GM12872 (cell line): ENCODE measurements at regions not wholly inside any gene's neighbourhood (a gene's known extent, or its start where the extent isn't known, plus 50 kb on each side); places are given as distances from the start of the nearest gene placed in this dataset.

Experiments used
- TF ChIP-seq, protein P1 (sequence below): IDR thresholded peaks from 3 replicates; pipeline ENCODE4 v1.5.1; 2011; ENCODE audit warnings: low read depth, mild to moderate bottlenecking, low read length, moderate library complexity; ENCODE audit not compliant: insufficient read depth

DNA sequence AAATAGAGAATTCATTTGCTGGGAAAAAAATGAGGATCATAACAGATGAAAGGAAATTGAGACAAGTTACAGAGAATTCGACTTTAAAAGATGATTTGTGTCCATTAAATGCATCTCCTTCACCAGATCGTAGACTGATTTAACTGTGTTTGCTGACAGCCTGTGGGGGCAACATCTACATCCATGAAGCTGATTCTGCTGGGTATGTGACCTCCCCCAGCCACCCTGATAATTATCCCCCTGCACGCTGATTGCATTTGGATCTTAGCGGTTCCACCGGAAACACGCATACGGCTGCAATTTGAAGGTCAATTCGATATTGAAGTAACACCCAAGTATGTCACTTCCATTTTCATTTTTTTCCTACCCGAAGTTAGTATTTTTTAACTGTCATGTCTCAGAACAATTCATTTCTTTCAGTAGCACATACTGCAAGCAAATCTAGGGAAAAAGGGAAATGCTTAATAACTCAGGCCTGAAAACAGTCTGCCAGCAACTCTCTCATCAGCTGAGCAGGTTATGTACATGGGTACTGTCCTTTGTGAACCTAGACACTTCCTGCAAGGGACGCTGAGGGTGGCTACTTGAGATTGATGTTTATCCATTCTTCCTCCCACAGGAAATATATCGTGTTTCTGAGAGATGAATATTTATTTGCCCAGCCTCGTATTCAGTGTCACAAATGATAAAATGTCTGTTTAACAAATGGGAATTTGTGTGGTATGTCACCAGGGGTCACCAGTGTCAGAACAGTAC, 134.9 kb downstream of the ZNF22 start:
- TF ChIP-seq, protein P1, sequence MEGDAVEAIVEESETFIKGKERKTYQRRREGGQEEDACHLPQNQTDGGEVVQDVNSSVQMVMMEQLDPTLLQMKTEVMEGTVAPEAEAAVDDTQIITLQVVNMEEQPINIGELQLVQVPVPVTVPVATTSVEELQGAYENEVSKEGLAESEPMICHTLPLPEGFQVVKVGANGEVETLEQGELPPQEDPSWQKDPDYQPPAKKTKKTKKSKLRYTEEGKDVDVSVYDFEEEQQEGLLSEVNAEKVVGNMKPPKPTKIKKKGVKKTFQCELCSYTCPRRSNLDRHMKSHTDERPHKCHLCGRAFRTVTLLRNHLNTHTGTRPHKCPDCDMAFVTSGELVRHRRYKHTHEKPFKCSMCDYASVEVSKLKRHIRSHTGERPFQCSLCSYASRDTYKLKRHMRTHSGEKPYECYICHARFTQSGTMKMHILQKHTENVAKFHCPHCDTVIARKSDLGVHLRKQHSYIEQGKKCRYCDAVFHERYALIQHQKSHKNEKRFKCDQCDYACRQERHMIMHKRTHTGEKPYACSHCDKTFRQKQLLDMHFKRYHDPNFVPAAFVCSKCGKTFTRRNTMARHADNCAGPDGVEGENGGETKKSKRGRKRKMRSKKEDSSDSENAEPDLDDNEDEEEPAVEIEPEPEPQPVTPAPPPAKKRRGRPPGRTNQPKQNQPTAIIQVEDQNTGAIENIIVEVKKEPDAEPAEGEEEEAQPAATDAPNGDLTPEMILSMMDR: no peak

DNA sequence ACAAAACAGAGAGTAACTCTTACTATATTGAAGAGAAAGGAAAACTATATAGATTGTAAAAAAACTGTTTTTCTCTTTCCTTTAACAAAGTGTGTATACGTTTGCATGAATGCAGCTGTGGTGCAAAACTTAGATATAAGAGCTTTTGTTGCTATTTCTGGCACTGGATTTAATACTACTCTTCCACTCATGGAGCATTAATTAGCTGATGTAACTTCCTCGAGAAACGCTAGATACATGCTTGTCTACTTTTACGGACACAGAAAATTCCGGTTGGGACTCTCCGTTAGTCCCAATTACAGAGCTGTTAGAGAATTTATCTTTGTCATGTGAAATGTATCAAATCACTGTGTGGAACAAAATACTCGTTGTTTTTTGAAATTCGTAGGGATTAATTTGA, 135.5 kb downstream of the ZNF22 start:
- TF ChIP-seq, protein P1: no peak

DNA sequence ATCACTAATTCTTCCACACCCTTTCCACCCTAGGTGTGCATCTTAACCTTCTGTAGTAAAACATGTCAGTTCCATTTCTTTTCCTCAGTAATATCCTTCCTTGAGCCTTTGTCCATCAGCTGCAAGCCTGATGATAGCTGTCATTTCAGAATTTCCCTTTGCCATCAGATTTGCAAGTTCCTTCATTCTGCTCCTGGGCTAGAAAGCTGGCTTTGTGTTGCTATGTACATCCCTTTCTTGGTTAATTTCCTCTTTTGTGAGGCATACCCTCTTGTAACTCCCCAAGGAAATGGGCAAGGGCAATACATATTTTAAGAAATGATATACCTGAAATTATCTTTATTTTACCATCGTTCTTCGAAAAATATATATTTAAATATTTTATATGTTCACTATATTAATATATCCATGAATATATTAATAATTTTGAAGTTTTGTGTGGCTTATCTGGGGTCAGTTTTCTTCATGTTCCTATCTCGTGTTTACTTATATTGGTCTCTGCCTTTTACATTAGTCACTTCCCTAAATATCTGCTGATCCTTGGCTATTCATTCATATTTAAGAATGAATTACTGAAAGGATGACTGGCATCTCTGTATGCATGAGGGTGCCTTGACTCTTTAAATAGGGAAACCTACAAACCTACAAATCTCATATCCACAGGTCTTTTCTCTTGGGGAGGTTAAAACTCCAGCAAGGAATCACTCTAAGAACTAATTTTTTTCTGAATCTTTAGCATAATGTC, 143.8 kb downstream of the ZNF22 start:
- TF ChIP-seq, protein P1: no peak

DNA sequence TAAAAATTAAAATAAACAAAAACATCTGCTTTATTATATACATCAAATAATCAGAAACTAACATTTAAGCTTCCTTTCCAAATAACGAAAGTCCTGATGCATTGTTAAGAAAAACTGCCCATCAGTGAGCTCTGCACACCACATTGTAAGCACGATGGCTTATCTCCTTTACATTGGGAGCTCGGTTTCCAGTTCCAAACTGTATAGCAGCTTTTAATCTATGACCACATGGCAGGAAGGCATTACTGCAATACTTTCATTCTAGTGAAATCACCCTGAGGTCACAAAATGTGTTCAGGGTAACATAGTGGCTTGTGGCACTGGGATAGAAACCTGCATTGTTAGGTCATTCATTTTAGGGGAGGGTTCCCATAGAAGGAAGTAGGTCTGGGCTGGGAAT, 146.3 kb downstream of the ZNF22 start:
- TF ChIP-seq, protein P1: no peak

DNA sequence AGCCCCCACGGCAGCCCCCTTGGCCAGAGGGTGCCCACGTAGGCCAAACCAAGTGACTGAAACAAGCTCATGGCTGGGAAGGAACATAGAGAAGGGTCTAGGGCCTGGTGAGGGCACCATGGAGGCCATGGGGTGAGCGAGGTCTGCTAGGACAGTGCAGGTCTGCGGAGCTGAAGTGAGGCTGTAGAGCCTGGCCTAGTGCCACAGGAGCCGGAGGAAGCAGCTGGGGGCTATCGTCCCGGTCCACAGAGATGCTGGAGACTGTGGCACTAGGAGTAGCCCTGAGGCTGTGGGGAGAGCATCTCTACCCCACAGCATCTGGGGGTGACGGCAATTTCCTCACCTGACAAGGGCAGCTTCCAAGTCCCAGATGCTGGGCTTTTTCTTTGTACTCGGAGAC, 150.3 kb downstream of the ZNF22 start:
- TF ChIP-seq, protein P1: no peak

DNA sequence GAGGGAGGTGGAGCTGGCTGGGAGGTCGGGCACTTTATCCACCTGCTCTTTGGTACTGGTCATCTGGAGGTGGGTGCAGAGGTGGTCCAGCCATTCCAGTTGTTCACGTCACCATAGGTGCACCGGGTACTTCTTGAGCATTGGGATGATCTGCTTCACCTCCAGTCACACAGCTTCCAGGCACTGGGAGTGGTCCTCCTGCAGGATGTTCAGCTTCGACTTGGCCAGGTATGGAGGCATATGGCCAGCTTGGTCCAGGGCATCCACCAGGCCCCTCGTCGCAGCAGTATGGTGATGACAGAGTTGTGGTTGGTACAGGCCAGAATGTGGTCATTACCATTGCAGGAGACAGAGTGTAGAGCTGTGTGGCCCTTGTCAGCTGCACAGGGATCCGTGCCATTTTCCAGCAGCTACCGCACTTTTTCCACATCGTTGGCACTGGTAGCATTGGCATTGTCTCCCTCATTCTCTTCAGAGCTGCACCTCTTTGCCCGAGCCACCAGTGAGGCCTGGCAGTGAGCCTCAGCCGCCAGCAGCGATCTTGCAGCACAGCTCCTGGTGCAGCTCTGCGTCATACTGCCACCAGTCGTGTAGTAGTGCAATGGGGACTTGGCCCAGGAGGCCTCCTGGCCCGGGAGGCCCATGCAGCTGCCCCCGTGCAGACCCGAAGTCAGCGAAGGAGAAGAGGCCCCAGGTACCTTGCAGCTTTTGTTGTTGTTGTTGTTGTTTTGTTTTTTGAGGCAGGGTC, 150.9 kb downstream of the ZNF22 start:
- TF ChIP-seq, protein P1: no peak

DNA sequence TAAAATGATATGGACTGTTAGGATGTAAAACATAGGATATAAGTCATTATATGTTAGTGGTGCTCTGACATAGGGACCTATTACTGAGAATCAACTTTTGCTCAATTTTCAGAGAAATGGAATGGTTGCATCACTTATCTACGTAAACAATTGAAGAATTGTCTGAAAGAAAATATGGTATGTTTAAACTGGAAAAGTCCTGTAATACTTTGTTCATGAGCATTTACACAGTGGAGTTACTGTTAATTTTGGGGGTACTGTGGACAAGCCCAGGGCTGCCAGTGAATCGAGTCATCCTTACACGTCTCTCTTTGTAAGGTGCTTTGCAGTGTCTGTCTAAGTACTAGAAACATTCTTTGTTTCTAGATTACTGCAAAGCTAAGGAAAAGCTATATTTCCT, 152.0 kb downstream of the ZNF22 start:
- TF ChIP-seq, protein P1: no peak
